Vagina (tissue), 2 donors: ENCODE measurements at regions not wholly inside any gene's neighbourhood (a gene's known extent, or its start where the extent isn't known, plus 50 kb on each side); places are given as distances from the start of the nearest gene placed in this dataset.

Experiments
- DNase-seq, 2 donors: peaks; one replicate each; pipeline ENCODE4 v3.0.0-alpha.2; 2017; ENCODE audit errors: extremely low spot score in 2 of 2
- H3K27ac ChIP-seq: fragments of 200-600 bp; sonication (generic); one replicate; pipeline ENCODE4 v1.5.1; 2019
- H3K27me3 ChIP-seq: fragments of 200-600 bp; sonication (generic); one replicate; pipeline ENCODE4 v1.5.1; 2019
- H3K36me3 ChIP-seq, 2 donors: fragments of 200-600 bp; sonication (generic); one replicate each; pipeline ENCODE4 v1.5.1; 2017 to 2019
- H3K4me1 ChIP-seq: fragments of 200-600 bp; sonication (generic); one replicate; pipeline ENCODE4 v1.5.1; 2019
- H3K4me3 ChIP-seq, 2 donors: fragments of 200-600 bp; sonication (generic); 1 replicate in 1 of 2; 2 replicates in 1 of 2; pipeline ENCODE4 v1.5.1; 2016 to 2019
- H3K9me3 ChIP-seq: fragments of 200-600 bp; sonication (generic); one replicate; pipeline ENCODE4 v1.5.1; 2019
- CTCF ChIP-seq, 3 experiments: fragments of 450-650 bp in 2 of 3; fragments of 200-600 bp in 1 of 3; sonication (generic) in 1 of 3; IDR thresholded peaks; one replicate each; pipeline ENCODE4 v1.5.1; 2017 to 2019; ENCODE audit warnings: antibody characterized with exemption in 3 of 3, mild to moderate bottlenecking in 2 of 3, moderate library complexity in 2 of 3
- POLR2A ChIP-seq, 2 donors: fragments of 450-650 bp; IDR thresholded peaks; one replicate each; pipeline ENCODE4 v1.6.1; 2017; ENCODE audit warnings: antibody characterized with exemption in 2 of 2, mild to moderate bottlenecking in 2 of 2, moderate library complexity in 2 of 2
- POLR2AphosphoS5 ChIP-seq, 2 donors: sonication (generic); formaldehyde crosslinking; IDR thresholded peaks; one replicate each; pipeline ENCODE4 v1.9.0; 2017; ENCODE audit warnings: antibody characterized with exemption in 2 of 2, mild to moderate bottlenecking in 2 of 2, low read depth in 1 of 2; ENCODE audit not compliant: insufficient read depth in 1 of 2
- intact Hi-C: fragments of 100-400 bp; cut with DNase I; formaldehyde crosslinking; loops from one replicate; pipeline ENCODE4 v1.15.1; 2023

GRCh38 chr7:54663603-54664234, 95.3 kb downstream of the SEC61G start:
- intact Hi-C loops, result no loop called here
- Histone ChIP-seq H3K9me3 (no peaks in the 10 kb centered on the region), H3K4me3 (peak overlapping the region; percentile 22 to 42), H3K27ac (no peak overlapping the region), H3K4me1 (peaks cover 10% of the 10 kb centered on the region), H3K36me3 (no peaks in the 10 kb centered on the region), H3K27me3 (no peaks in the 10 kb centered on the region)
- DNase-seq, result no peak
- TF ChIP-seq POLR2A (IDR thresholded peaks at IDR 0.05) (no peak), CTCF (IDR thresholded peaks at IDR 0.05) (no peak), POLR2AphosphoS5 (IDR thresholded peaks at IDR 0.05; ENCODE audit: insufficient read depth in 1 of 2, low read depth in 1 of 2) (no peak)

- no peak for TF ChIP-seq CTCF (IDR thresholded peaks at IDR 0.05)
- TF ChIP-seq POLR2AphosphoS5 (IDR thresholded peaks at IDR 0.05; ENCODE audit: insufficient read depth in 1 of 2, low read depth in 1 of 2), result no peak
- TF ChIP-seq POLR2A (IDR thresholded peaks at IDR 0.05), result no peak
- Histone ChIP-seq H3K27me3 (no peaks in the 10 kb centered on the region), H3K27ac (no peak overlapping the region), H3K4me1 (peaks cover 10% of the 10 kb centered on the region), H3K9me3 (no peaks in the 10 kb centered on the region), H3K36me3 (no peaks in the 10 kb centered on the region), H3K4me3 (no peak overlapping the region)
- intact Hi-C loops, result no loop called here
- DNase-seq, result no peak
These were observed 95.8 kb downstream of the SEC61G start for GRCh38 chr7:54663186-54663585.

- Histone ChIP-seq H3K27me3 (no peaks in the 10 kb centered on the region), H3K27ac (no peak overlapping the region), H3K9me3 (no peaks in the 10 kb centered on the region), H3K4me3 (no peak overlapping the region), H3K4me1 (peaks cover 10% of the 10 kb centered on the region), H3K36me3 (no peaks in the 10 kb centered on the region)
- DNase-seq, result no peak
- TF ChIP-seq CTCF (IDR thresholded peaks at IDR 0.05) (no peak), POLR2AphosphoS5 (IDR thresholded peaks at IDR 0.05; ENCODE audit: insufficient read depth in 1 of 2, low read depth in 1 of 2) (no peak), POLR2A (IDR thresholded peaks at IDR 0.05) (no peak)
- intact Hi-C loops, result no loop called here
These were observed 96.3 kb downstream of the SEC61G start for GRCh38 chr7:54662701-54663100.

- H3K27ac ChIP-seq, result no peak overlapping the region
- H3K4me1 ChIP-seq, result no peaks in the 10 kb centered on the region
- no peaks in the 10 kb centered on the region for H3K36me3 ChIP-seq
- no peaks in the 10 kb centered on the region for H3K9me3 ChIP-seq
- intact Hi-C loops, result no loop called here
- no peak for TF ChIP-seq POLR2A (IDR thresholded peaks at IDR 0.05)
- H3K27me3 ChIP-seq, result no peaks in the 10 kb centered on the region
- no peak overlapping the region for H3K4me3 ChIP-seq
- no peak for DNase-seq
These were observed 105.1 kb downstream of the SEC61G start for GRCh38 chr7:54653905-54654304.

- Histone ChIP-seq H3K27me3 (no peaks in the 10 kb centered on the region), H3K4me3 (no peak overlapping the region), H3K36me3 (no peaks in the 10 kb centered on the region), H3K9me3 (no peaks in the 10 kb centered on the region), H3K27ac (no peak overlapping the region), H3K4me1 (no peaks in the 10 kb centered on the region)
- DNase-seq, result no peak
- TF ChIP-seq POLR2A (IDR thresholded peaks at IDR 0.05) (no peak), POLR2AphosphoS5 (IDR thresholded peaks at IDR 0.05; ENCODE audit: insufficient read depth in 1 of 2, low read depth in 1 of 2) (no peak), CTCF (IDR thresholded peaks at IDR 0.05) (no peak)
- intact Hi-C loops, result no loop called here
These were observed 100.9 kb downstream of the VSTM2A start for GRCh38 chr7:54643064-54643463.
